ENCODE measurements at regions not wholly inside any gene's neighbourhood (a gene's known extent, or its start where the extent isn't known, plus 50 kb on each side); places are given as distances from the start of the nearest gene placed in this dataset.
A peak's percentile ranks its signal among the peaks of the same experiment; 100 is the strongest.

DNA sequence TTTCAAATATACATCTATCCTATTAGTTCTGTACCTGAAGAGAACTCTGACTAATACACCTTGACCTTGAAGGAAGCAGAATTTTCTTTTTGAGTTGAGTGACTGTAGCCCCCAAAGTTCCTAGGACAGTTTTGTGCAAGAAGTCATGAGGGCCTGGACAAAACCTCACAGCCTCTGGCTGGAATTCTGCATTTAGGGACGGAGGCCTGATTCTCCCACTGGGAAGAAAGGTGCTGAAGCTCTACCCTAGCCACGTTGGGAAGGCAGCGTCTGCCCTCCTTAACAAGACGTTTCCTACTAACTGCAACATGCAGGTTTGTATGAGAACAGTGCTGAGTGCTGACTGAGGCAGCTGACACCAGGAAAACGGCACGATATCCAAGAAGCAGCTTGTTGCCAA lies 74.4 kb upstream of the ZCCHC2 start:
- Histone ChIP-seq H3K4me1 (ENCODE audit: insufficient read depth, low read length) (peaks cover 25% of the 10 kb centered on the region), H3K27me3 (ENCODE audit: insufficient read depth, low read length) (peaks cover 12% of the 10 kb centered on the region), H2AFZ (ENCODE audit: low read length) (no peak overlapping the region), H4K20me1 (ENCODE audit: insufficient read depth, low read length) (no peaks in the 10 kb centered on the region), H3K79me2 (ENCODE audit: insufficient read depth, low read length) (no peaks in the 10 kb centered on the region), H3K4me3 (ENCODE audit: insufficient read depth, low read length) (no peak overlapping the region), H3K36me3 (ENCODE audit: insufficient read depth, low read length) (no peaks in the 10 kb centered on the region), H3K9me3 (ENCODE audit: low read depth, low read length) (no peaks in the 10 kb centered on the region), H3K27ac (ENCODE audit: low read depth, low read length) (no peak overlapping the region), H3K4me2 (ENCODE audit: insufficient read depth, low read length) (no peak overlapping the region)
- no peak for TF ChIP-seq CTCF (IDR thresholded peaks at IDR 0.05; ENCODE audit: extremely low read depth, low read depth, low read length)
- no peak for DNase-seq (ENCODE audit: insufficient read length, low spot score, missing footprints)

DNA sequence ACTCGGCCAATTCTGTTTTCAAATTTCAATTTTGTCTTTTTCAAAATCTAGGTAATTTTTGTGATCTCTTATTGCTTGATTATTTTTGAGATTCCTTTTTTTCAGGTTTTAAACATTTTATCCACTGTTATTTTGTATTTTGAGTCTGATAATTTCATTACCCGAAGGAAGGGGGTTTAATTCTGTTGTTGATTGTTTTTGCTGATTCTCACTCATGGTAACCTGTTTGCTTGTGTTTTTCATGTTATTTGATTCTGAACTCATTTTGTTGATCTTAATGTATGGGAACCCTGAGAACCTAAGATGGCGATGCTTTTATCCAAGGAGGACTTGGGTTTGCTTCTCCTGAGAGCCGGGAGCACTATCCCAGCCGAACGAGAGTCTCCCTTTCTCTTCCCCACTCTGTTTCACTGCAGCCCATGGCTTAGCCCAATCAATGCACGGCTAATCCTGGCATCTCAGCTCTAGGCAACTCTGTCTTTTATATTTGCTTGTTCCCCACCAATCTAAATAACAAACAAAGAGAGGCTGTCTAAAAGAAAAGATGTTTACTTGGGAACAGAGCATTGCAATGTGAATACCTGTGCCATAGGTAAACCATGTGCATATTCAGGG lies 73.2 kb upstream of the ZCCHC2 start:
- peaks cover 5% of the 10 kb centered on the region for H3K27me3 ChIP-seq (ENCODE audit: insufficient read depth, low read length)
- no peaks in the 10 kb centered on the region for H3K9me3 ChIP-seq (ENCODE audit: low read depth, low read length)
- H3K27ac ChIP-seq (ENCODE audit: low read depth, low read length): no peak overlapping the region
- no peak for TF ChIP-seq CTCF (IDR thresholded peaks at IDR 0.05; ENCODE audit: extremely low read depth, low read depth, low read length)
- no peaks in the 10 kb centered on the region for H3K79me2 ChIP-seq (ENCODE audit: insufficient read depth, low read length)
- no peak for DNase-seq (ENCODE audit: insufficient read length, low spot score, missing footprints)
- H3K4me1 ChIP-seq (ENCODE audit: insufficient read depth, low read length): peaks cover 25% of the 10 kb centered on the region
- no peak overlapping the region for H3K4me2 ChIP-seq (ENCODE audit: insufficient read depth, low read length)
- no peaks in the 10 kb centered on the region for H4K20me1 ChIP-seq (ENCODE audit: insufficient read depth, low read length)
- H3K36me3 ChIP-seq (ENCODE audit: insufficient read depth, low read length): no peaks in the 10 kb centered on the region
- H2AFZ ChIP-seq (ENCODE audit: low read length): no peak overlapping the region
- H3K4me3 ChIP-seq (ENCODE audit: insufficient read depth, low read length): no peak overlapping the region

- H3K36me3 ChIP-seq (ENCODE audit: insufficient read depth, low read length): no peaks in the 10 kb centered on the region
- no peaks in the 10 kb centered on the region for H3K27me3 ChIP-seq (ENCODE audit: insufficient read depth, low read length)
- DNase-seq (ENCODE audit: insufficient read length, low spot score, missing footprints): no peak
- no peaks in the 10 kb centered on the region for H3K9me3 ChIP-seq (ENCODE audit: low read depth, low read length)
- no peaks in the 10 kb centered on the region for H4K20me1 ChIP-seq (ENCODE audit: insufficient read depth, low read length)
- peak overlapping the region; percentile 24 for H3K4me2 ChIP-seq (ENCODE audit: insufficient read depth, low read length)
- H3K79me2 ChIP-seq (ENCODE audit: insufficient read depth, low read length): no peaks in the 10 kb centered on the region
- TF ChIP-seq CTCF (IDR thresholded peaks at IDR 0.05; ENCODE audit: extremely low read depth, low read depth, low read length): no peak
- no peak overlapping the region for H2AFZ ChIP-seq (ENCODE audit: low read length)
- no peak overlapping the region for H3K27ac ChIP-seq (ENCODE audit: low read depth, low read length)
- H3K4me1 ChIP-seq (ENCODE audit: insufficient read depth, low read length): peaks cover 25% of the 10 kb centered on the region
- no peak overlapping the region for H3K4me3 ChIP-seq (ENCODE audit: insufficient read depth, low read length)
Measured at GRCh38 chr18:62450175-62450545, 72.7 kb upstream of the ZCCHC2 start.

DNA sequence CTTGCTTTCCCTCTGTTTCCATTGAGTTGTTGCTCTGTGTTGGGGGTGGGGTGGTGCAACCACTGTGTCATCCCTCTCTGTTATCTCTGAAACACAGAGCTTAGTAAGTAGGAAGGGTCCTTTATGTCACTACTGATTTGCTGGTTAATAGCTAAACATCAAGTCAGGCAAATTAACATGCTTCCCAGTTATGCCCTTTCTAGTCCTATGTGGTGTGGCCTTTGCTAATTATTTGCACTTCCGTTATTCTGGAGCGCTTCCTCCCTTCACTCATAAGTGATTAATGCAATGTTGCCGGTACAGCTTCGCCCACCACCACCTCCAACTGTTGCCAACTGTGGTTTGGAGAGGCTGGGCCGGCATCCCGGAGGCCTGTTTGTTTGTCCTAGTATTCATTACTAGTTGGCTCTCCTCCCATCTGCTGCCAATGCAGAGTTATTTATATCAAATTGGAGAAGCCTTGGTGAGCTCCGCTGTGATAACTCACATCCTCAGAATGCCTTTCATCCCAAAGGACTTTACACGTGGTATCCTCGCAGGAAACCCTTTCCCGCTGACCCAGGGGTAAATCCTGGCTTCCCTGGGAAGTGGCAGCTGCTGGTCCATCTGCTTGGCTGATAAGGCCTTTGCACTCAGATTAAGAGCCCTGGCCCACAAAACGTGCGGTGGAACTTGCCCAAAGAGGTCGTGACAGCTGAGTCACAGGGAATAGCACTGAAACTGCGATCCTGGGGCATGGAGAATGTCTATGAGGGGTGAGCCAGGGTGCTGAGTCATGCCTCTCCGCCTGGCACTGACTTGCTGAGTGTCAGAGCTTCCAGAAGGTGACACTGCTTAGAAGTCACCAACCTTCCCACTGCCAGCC lies 72.0 kb upstream of the ZCCHC2 start:
- H3K9me3 ChIP-seq (ENCODE audit: low read depth, low read length): no peaks in the 10 kb centered on the region
- peaks cover 25% of the 10 kb centered on the region for H3K4me1 ChIP-seq (ENCODE audit: insufficient read depth, low read length)
- H3K4me2 ChIP-seq (ENCODE audit: insufficient read depth, low read length): peak overlapping the region; percentile 24
- H3K4me3 ChIP-seq (ENCODE audit: insufficient read depth, low read length): peak overlapping the region; percentile 23
- peak overlapping the region; percentile 34 for H3K27ac ChIP-seq (ENCODE audit: low read depth, low read length)
- no peaks in the 10 kb centered on the region for H3K79me2 ChIP-seq (ENCODE audit: insufficient read depth, low read length)
- DNase-seq (ENCODE audit: insufficient read length, low spot score, missing footprints): peak; percentile 90
- no peaks in the 10 kb centered on the region for H4K20me1 ChIP-seq (ENCODE audit: insufficient read depth, low read length)
- TF ChIP-seq CTCF (IDR thresholded peaks at IDR 0.05; ENCODE audit: extremely low read depth, low read depth, low read length): no peak
- H2AFZ ChIP-seq (ENCODE audit: low read length): no peak overlapping the region
- peaks cover 4% of the 10 kb centered on the region for H3K27me3 ChIP-seq (ENCODE audit: insufficient read depth, low read length)
- no peaks in the 10 kb centered on the region for H3K36me3 ChIP-seq (ENCODE audit: insufficient read depth, low read length)

Measured in osteoblast (primary cell).